ENCODE measurements at regions not wholly inside any gene's neighbourhood (a gene's known extent, or its start where the extent isn't known, plus 50 kb on each side); places are given as distances from the start of the nearest gene placed in this dataset.

DNA sequence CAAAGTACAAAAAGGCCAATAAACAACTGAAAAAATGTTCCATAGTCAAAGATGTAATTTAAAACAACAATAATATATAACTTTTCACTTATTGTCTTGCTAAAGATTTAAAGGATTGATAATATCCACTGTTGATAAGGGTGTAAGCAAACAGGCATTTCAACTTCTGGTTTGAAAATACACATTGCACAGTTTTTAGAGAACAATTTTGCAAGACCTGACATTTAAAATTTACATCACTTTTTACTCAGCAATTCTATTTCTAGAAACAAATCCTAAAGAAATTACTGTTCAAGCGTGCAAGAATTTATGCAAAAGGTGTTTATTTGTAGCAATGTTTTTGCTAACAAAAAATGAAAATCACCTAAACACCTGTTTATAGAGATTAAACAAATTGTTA lies 120.4 kb downstream of the TDRD15 start:
- Histone ChIP-seq H3K79me2 (ENCODE audit: control insufficient read depth, low read length) (no peaks in the 10 kb centered on the region), H3K9me2 (replicated peaks; ENCODE audit: control insufficient read depth, low read length) (no peaks in the 10 kb centered on the region), H3K27ac (ENCODE audit: low read depth, low read length) (no peak overlapping the region), H3K36me3 (ENCODE audit: control insufficient read depth, low read length) (no peaks in the 10 kb centered on the region), H4K20me1 (ENCODE audit: control insufficient read depth, insufficient read depth, low read depth, low read length) (no peaks in the 10 kb centered on the region), H3K4me2 (ENCODE audit: low read length) (no peak overlapping the region), H3K4me1 (ENCODE audit: control insufficient read depth, low read length) (peaks cover 3% of the 10 kb centered on the region; the same call in 1 of the 2 replicates), H3F3A (ENCODE audit: control insufficient read depth, insufficient read depth) (no peaks in the 10 kb centered on the region), H3K27me3 (ENCODE audit: control insufficient read depth, low read length) (no peaks in the 10 kb centered on the region), H3K4me3 (ENCODE audit: low read length) (no peak overlapping the region), H3K9me3 (ENCODE audit: control insufficient read depth, insufficient read depth, low read length) (no peaks in the 10 kb centered on the region; the same call in 1 of the 2 replicates)
- TF ChIP-seq CTCF (IDR thresholded peaks at IDR 0.05; ENCODE audit: low read depth, low read length, poor library complexity, severe bottlenecking): no peak
- no peak for TF ChIP-seq EZH2phosphoT487 (IDR thresholded peaks at IDR 0.05; ENCODE audit: borderline replicate concordance, low read length)

DNA sequence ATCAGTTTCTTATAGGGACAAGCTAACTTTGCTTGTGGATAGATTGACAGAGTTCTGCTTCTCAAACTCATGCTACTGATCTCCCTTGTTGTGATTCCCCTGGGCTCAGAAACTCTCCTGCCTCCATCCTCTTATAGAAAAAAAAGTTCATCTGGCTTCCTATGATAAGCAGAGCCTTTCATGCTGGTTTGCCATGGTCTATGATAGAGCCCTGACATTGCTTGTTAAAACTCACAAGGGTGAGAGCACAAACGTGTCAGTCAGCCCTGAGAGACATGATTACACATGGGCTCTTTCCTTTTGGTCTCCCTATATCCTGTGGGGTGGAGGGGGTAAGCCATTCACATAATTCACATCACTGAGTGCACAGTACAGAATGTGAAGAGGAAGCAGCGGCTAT lies 121.8 kb downstream of the TDRD15 start:
- TF ChIP-seq CTCF (IDR thresholded peaks at IDR 0.05; ENCODE audit: low read depth, low read length, poor library complexity, severe bottlenecking) (no peak), EZH2phosphoT487 (IDR thresholded peaks at IDR 0.05; ENCODE audit: borderline replicate concordance, low read length) (no peak)
- no peaks in the 10 kb centered on the region for H3K79me2 ChIP-seq (ENCODE audit: control insufficient read depth, low read length)
- H3F3A ChIP-seq (ENCODE audit: control insufficient read depth, insufficient read depth): no peaks in the 10 kb centered on the region
- no peaks in the 10 kb centered on the region for H3K27me3 ChIP-seq (ENCODE audit: control insufficient read depth, low read length)
- H3K36me3 ChIP-seq (ENCODE audit: control insufficient read depth, low read length): no peaks in the 10 kb centered on the region
- peaks cover 3% of the 10 kb centered on the region; the same call in 1 of the 2 replicates for H3K4me1 ChIP-seq (ENCODE audit: control insufficient read depth, low read length)
- H3K9me2 ChIP-seq (replicated peaks; ENCODE audit: control insufficient read depth, low read length): no peaks in the 10 kb centered on the region
- H3K27ac ChIP-seq (ENCODE audit: low read depth, low read length): no peak overlapping the region
- H3K9me3 ChIP-seq (ENCODE audit: control insufficient read depth, insufficient read depth, low read length): no peaks in the 10 kb centered on the region
- H3K4me3 ChIP-seq (ENCODE audit: low read length): no peak overlapping the region
- no peak overlapping the region for H3K4me2 ChIP-seq (ENCODE audit: low read length)
- no peaks in the 10 kb centered on the region for H4K20me1 ChIP-seq (ENCODE audit: control insufficient read depth, insufficient read depth, low read depth, low read length)

GRCh38 chr2:21249367-21249766 lies 125.6 kb downstream of the TDRD15 start:
- Histone ChIP-seq H3K4me2 (ENCODE audit: low read length) (no peak overlapping the region), H3K36me3 (ENCODE audit: control insufficient read depth, low read length) (no peaks in the 10 kb centered on the region), H3K9me2 (replicated peaks; ENCODE audit: control insufficient read depth, low read length) (no peaks in the 10 kb centered on the region), H3K27me3 (ENCODE audit: control insufficient read depth, low read length) (no peaks in the 10 kb centered on the region), H3K9me3 (ENCODE audit: control insufficient read depth, insufficient read depth, low read length) (no peaks in the 10 kb centered on the region), H4K20me1 (ENCODE audit: control insufficient read depth, insufficient read depth, low read depth, low read length) (no peaks in the 10 kb centered on the region), H3K79me2 (ENCODE audit: control insufficient read depth, low read length) (no peaks in the 10 kb centered on the region), H3K4me3 (ENCODE audit: low read length) (no peak overlapping the region), H3K27ac (ENCODE audit: low read depth, low read length) (no peak overlapping the region), H3F3A (ENCODE audit: control insufficient read depth, insufficient read depth) (no peaks in the 10 kb centered on the region), H3K4me1 (ENCODE audit: control insufficient read depth, low read length) (no peaks in the 10 kb centered on the region; the same call in 1 of the 2 replicates)
- TF ChIP-seq CTCF (IDR thresholded peaks at IDR 0.05; ENCODE audit: low read depth, low read length, poor library complexity, severe bottlenecking) (no peak), EZH2phosphoT487 (IDR thresholded peaks at IDR 0.05; ENCODE audit: borderline replicate concordance, low read length) (no peak)
